ENCODE measurements at regions not wholly inside any gene's neighbourhood (a gene's known extent, or its start where the extent isn't known, plus 50 kb on each side); places are given as distances from the start of the nearest gene placed in this dataset.

DNA sequence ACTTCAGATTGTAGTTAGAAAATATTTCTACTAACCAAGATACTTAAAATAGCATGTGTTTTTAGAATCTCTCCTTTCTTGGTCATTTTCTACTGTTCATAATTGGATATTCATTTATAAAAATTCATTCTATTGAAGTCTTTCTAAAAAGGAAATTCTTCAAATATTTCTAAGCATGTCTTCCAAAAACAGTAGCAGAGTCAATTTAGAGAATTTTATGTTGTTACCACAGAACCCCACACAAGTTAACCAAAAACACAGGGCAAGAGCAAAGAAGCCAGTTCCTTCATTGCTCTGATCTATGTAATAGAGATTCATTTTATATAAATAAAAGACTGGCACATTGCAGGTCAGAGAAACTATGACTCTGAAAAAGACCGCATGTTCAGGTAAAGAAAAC is 345.1 kb upstream of the PITX2 start:
- DNase-seq = no peak

DNA sequence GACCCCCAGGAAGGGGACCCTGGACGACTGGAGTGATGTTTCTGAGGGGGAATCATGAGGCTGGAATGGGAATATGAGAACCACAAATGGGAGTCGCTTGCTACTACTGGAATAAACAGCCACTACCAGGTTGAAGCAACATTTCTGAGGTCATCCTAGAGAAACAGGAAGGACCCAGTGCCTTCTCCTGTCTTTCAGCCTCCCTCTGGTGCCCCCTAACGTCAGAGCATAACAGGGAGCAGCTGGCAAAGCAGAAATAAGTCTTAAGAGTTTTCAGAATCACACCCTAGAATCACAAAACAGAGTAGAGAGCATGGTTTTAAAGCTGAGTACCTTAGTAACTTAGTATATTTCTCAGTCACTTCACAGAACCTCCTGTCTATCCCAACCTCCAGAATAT is 347.8 kb upstream of the PITX2 start:
- DNase-seq = no peak

DNA sequence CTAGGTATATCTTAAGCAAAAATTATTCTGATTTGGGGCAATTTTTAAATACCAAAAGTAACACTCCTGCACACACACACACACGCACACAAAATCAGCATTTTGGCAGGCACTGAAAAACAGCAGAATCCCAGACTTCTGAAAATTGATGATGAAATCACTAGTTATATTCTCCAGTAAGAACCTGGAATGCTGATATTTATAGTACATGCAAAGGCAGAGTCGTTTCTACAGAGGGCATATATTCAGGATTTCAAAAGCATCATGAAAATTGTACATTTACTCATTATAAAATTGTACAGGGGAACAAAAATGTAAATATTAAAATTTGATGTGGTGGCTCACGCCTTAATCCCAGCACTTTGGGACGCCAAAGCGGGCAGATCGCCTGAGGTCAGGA is 352.5 kb upstream of the PITX2 start:
- DNase-seq = no peak

DNA sequence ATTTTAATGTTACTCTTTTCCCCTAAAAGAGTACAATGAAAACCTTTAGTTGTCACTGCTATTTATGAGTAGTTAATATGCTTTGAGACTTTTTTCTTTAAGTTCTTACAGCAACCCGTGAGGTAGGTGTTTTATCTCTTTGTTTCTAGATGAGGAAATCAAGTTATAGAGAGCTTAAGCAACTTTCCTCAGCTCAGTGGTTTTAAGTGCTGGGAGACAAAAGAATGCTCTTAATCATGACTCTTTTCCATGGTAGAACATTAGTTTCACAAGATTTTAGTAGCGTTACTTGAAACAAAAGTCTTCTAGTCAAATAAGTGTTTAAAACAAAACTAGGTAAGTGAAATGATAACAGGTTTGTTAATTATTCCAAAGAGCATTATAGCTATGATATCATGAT is 354.7 kb upstream of the PITX2 start:
- no peak for DNase-seq

GRCh38 chr4:110978761-110979160 is 355.9 kb upstream of the PITX2 start:
- DNase-seq = no peak

DNA sequence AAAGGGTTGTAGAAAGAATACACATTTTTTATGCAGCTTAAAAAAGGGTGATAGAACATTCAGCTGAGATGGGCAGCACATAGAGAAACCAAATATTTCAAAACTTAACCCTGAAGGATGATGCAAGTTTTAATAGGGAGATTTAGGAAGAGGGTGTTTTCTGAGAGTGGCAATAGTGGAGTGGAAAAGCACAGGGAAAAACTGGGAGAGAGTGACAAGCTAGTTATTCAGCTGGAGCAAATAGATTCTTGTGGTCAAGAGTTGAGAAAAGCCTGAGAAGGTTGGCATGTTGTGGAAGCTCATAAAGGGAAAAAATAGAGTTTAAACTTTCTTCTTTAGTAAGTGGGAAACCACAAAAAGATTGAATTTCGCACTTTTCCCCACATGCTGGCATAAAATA is 359.6 kb upstream of the PITX2 start:
- DNase-seq = no peak

DNA sequence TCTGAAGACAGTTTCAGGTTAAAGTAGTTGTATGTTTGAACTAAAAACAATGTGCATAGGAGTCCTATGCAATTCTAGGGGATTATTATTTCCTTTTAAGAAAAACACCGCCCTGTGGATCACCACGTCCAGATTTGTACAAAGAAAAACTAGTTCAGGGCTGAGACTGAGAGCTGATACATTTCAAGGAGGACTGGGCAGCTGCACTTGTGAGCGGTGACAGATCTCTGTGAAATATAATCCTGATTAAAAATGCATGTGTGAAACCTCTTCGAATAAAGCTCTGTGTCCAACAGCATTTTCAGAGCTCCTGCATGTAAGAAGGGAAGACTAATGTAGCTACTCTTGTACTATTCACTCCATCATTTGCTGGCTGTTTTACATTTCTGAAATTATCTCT is 365.8 kb upstream of the PITX2 start:
- no peak for DNase-seq

- DNase-seq = no peak
Measured at GRCh38 chr4:110989125-110989524, 366.2 kb upstream of the PITX2 start.

DNA sequence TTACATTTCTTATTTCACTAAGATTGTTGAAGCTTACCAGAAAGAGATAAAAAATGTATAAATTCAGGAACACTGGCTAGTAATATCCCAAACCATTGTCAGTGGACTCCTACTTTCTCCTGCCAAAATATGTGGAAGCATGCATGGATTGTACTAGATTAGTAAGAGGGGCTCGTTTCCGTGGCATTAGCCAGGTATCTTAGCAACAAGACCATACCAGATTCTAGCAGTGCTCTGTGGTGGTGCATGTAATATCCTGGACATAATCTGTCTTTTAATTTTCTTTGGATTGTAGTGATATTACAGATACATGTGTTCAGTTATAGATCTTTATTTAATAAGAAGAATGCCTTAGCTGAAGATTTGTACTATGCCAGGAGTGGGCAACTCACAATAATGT is 371.9 kb upstream of the PITX2 start:
- DNase-seq = no peak

DNA sequence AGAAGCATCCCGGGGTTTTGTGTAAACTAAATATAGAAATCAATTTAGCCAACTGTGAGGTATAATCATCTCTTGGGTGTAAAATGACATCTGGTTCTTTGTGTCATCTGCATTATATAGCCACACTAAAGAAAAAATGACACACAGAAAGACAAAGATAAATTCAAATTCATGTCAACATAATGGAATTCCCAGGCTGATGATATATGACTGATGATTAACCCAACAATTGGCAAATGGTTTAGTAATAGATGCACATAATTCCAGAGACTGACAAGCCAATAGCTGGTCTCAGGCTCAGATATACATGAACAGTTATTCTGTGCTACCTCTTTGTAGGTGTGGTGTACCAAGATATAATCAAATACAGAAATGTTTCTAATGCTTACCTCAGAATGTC is 375.4 kb upstream of the PITX2 start:
- DNase-seq = no peak

GRCh38 chr4:111011458-111011857 is 388.6 kb upstream of the PITX2 start:
- no peak for DNase-seq

GRCh38 chr4:111013846-111014245 is 391.0 kb upstream of the PITX2 start:
- DNase-seq = no peak

- DNase-seq = no peak
Measured at GRCh38 chr4:111014537-111014936, 391.7 kb upstream of the PITX2 start.

DNA sequence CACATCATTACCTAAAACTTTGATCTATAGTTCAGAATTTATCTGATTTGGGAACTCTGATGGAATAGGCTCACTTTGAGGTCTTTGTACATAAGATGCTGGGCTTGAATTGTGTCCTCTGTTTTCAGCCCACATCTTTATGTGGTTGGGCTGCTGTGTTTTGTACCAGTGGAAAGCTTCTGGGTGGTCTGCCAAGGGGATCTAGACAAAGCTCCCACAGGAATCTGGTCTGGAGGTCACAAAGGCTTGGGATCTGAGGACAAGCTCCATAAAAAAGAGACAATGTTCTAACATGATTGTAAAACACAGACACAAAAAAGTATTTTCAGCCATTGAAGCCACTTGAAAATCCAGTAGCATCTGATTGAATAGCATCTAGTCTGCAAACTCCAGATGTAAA is 393.5 kb upstream of the PITX2 start:
- DNase-seq = no peak

- DNase-seq = no peak
Measured at GRCh38 chr4:111018216-111018615, 395.3 kb upstream of the PITX2 start.

- no peak for DNase-seq
Measured at GRCh38 chr4:111020476-111020875, 397.6 kb upstream of the PITX2 start.

- DNase-seq = no peak
Measured at GRCh38 chr4:111020961-111021360, 398.1 kb upstream of the PITX2 start.

DNA sequence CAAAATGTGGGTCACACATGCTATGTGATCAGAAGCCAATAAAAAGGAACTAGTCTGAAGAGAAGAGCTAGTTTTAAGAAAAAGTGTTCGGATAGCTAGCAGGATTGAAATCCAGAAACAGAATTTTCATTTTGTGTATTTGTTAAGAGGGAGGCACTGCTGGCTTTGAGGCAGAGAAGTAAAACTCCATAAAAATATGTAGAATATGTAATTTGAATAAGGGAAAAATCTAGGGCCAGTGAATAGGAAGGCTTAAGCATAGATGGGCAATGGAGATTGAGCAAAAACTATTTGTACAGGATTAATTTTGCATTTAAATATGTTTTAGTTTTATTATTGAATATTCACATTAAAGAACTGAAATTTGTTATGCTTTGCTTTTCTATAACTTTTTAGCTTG is 399.9 kb upstream of the PITX2 start:
- DNase-seq = no peak

DNA sequence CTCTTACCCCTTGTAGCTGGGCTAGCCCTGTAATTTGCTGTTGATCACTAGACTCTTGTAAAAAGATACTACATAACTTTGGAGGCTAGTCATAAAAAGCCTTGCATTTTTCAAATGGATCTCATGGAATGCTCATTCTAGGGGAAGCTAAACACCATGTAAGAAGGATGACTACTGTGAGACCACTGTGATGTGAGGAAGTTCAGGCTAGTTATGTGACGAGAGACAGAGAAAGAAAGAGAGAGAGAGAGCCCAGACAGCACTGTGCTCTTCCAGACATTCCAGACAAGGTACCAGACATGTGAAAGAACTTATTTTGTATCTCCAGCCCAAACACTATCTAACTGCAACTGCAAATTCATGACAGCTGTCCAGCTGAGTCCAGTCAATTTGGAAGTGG is 404.6 kb upstream of the PITX2 start:
- DNase-seq = no peak

- no peak for DNase-seq
Measured at GRCh38 chr4:111028795-111029194, 405.9 kb upstream of the PITX2 start.

- no peak for DNase-seq
Measured at GRCh38 chr4:111031001-111031579, 408.2 kb upstream of the PITX2 start.

DNA sequence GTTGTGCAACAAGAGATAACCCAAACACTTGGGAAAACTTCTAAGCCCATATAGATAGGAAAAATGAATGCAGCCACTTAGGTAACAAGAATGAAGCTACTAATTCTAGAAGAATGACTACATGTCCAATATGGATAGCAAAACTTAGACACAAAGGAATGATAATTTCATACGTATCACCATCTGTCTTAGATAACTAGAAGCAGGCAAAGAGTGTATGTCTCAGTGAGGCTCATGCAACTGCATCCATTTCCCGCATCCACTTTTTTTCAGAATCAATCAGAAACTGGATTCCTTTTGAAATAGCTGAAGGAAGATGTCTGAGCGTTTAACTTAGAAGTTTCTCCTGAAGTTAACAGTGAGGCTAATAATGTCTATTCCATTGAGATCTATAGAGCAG is 408.7 kb upstream of the PITX2 start:
- DNase-seq = no peak

DNA sequence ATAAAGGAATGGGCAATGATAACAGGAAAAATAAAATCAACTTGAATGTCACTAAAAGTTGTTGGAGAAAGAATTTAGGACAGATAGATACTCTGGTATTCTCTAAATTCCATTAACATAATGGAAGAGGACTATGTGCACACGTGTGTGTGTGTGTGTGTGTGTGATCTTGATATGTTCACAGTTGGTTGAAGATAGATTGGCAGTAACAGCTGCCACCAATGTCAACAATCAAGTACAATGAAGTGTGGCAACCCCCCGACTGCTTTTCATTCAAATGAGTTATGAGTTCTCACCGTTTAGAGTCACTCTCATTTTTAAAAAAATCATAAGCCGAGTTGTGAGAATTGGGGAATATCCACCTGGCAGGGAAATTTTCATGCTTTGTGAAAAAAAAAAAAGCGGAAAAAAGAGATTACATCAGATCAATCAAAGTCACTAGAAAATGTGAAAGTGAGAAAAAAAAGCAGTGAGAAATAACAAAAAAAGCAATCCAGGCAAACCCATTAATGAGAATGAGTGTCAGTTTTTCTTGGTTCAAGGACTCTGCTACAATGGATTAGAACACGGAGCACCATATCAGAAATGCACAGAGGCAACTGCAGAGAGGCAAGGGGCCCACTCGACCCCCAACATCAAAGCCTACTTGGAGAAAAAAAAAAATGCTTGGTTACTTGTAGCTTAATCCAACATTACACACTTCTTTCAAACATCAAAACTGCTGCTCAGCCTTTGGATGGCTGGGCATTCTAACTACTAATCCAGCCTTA is 414.9 kb upstream of the PITX2 start:
- DNase-seq = no peak

GRCh38 chr4:111040904-111041303 is 418.0 kb upstream of the PITX2 start:
- DNase-seq = no peak

- DNase-seq = no peak
Measured at GRCh38 chr4:111043286-111043685, 420.4 kb upstream of the PITX2 start.
